GM11168 (cell line): ENCODE measurements at regions not wholly inside any gene's neighbourhood (a gene's known extent, or its start where the extent isn't known, plus 50 kb on each side); places are given as distances from the start of the nearest gene placed in this dataset.

Source experiments
- in situ Hi-C: fragments of 300-500 bp; cut with MboI; formaldehyde crosslinking; loops from one replicate; pipeline ENCODE4 v1.12.0; 2022; ENCODE audit warnings: low sequenced_read_pairs; ENCODE audit not compliant: unreplicated experiment

- in situ Hi-C loops: loop anchor here (25.0 kb wide), 1 partner anchor 385 kb away; no protein-coding TSS in a partner anchor
Measured at GRCh38 chr4:154977228-154977627, 196.2 kb downstream of the RBM46 start.

GRCh38 chr4:154982187-154983047 is 201.3 kb downstream of the RBM46 start:
- in situ Hi-C loops: loop anchor here (25.0 kb wide), 1 partner anchor 380 kb away; no protein-coding TSS in a partner anchor

- in situ Hi-C loops: loop anchor here (25.0 kb wide), 1 partner anchor 379 kb away; no protein-coding TSS in a partner anchor
Measured at GRCh38 chr4:154983714-154984113, 202.6 kb downstream of the RBM46 start.

GRCh38 chr4:154984148-154984547 is 203.1 kb downstream of the RBM46 start:
- in situ Hi-C loops: loop anchor here (25.0 kb wide), 1 partner anchor 378 kb away; no protein-coding TSS in a partner anchor

- in situ Hi-C loops: loop anchor here (25.0 kb wide), 1 partner anchor 378 kb away; no protein-coding TSS in a partner anchor
Measured at GRCh38 chr4:154984616-154985015, 203.5 kb downstream of the RBM46 start.

- in situ Hi-C loops: loop anchor here (25.0 kb wide), 1 partner anchor 377 kb away; no protein-coding TSS in a partner anchor
Measured at GRCh38 chr4:154985673-154986072, 204.6 kb downstream of the RBM46 start.

GRCh38 chr4:154988511-154988910 is 207.4 kb downstream of the RBM46 start:
- in situ Hi-C loops: loop anchor here (25.0 kb wide), 1 partner anchor 374 kb away; no protein-coding TSS in a partner anchor

GRCh38 chr4:154989511-154989910 is 208.4 kb downstream of the RBM46 start:
- in situ Hi-C loops: loop anchor here (25.0 kb wide), 1 partner anchor 373 kb away; no protein-coding TSS in a partner anchor

- in situ Hi-C loops: loop anchor here (25.0 kb wide), 1 partner anchor 364 kb away; no protein-coding TSS in a partner anchor
Measured at GRCh38 chr4:154997866-154998265, 210.6 kb upstream of the NPY2R start.

- in situ Hi-C loops: loop anchor here (25.0 kb wide), 1 partner anchor 364 kb away; no protein-coding TSS in a partner anchor
Measured at GRCh38 chr4:154998284-154998683, 210.2 kb upstream of the NPY2R start.

GRCh38 chr4:154998773-154999172 is 209.7 kb upstream of the NPY2R start:
- in situ Hi-C loops: loop anchor here (25.0 kb wide), 1 partner anchor 364 kb away; no protein-coding TSS in a partner anchor

GRCh38 chr4:154999950-155000578 is 208.4 kb upstream of the NPY2R start:
- in situ Hi-C loops: loop anchor here (25.0 kb wide), 1 partner anchor 362 kb away; no protein-coding TSS in a partner anchor

GRCh38 chr4:155001251-155001650 is 207.2 kb upstream of the NPY2R start:
- in situ Hi-C loops: no loop called here

- in situ Hi-C loops: no loop called here
Measured at GRCh38 chr4:155005395-155006090, 202.9 kb upstream of the NPY2R start.

GRCh38 chr4:155007660-155008176 is 200.7 kb upstream of the NPY2R start:
- in situ Hi-C loops: no loop called here

GRCh38 chr4:155008389-155008788 is 200.0 kb upstream of the NPY2R start:
- in situ Hi-C loops: no loop called here

- in situ Hi-C loops: no loop called here
Measured at GRCh38 chr4:155009288-155009687, 199.1 kb upstream of the NPY2R start.

GRCh38 chr4:155010376-155010775 is 198.1 kb upstream of the NPY2R start:
- in situ Hi-C loops: no loop called here

- in situ Hi-C loops: no loop called here
Measured at GRCh38 chr4:155011163-155011780, 197.2 kb upstream of the NPY2R start.
